Activated T-cell treated with anti-CD3 and anti-CD28 coated beads for 24 hours (primary cell): ENCODE measurements at regions not wholly inside any gene's neighbourhood (a gene's known extent, or its start where the extent isn't known, plus 50 kb on each side); places are given as distances from the start of the nearest gene placed in this dataset.

ENCODE experiments used
- DNase-seq: peaks from one replicate; pipeline ENCODE4 v3.0.0-alpha.2; 2020; ENCODE audit warnings: low read depth

- DNase-seq = no peak
Measured at GRCh38 chr13:87355451-87355850, 315.7 kb upstream of the SLITRK5 start.

DNA sequence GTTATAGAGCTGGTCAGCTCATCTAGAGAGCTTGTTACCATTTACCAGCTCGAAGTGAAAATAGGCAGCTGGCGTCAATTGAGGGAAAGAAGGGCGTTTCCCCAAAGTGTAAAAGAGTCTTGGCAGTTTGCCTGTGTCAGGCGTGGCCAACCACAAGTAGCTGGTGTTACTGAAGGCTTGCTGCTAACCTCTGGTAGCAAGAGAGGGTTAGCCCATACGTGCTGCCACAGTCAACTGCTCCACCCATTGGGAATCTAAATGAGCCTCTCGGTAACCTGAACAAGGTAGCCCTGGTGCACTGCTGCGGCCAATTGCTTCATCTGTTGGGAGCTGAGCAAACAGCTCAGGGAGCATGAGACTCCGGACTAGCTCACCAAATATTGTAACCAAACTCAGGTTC is 314.9 kb upstream of the SLITRK5 start:
- DNase-seq = no peak

- no peak for DNase-seq
Measured at GRCh38 chr13:87358319-87358718, 312.9 kb upstream of the SLITRK5 start.

- no peak for DNase-seq
Measured at GRCh38 chr13:87361216-87361615, 310.0 kb upstream of the SLITRK5 start.

GRCh38 chr13:87368639-87369038 is 302.5 kb upstream of the SLITRK5 start:
- no peak for DNase-seq

- no peak for DNase-seq
Measured at GRCh38 chr13:87376081-87376480, 295.1 kb upstream of the SLITRK5 start.

GRCh38 chr13:87384099-87384498 is 287.1 kb upstream of the SLITRK5 start:
- no peak for DNase-seq

DNA sequence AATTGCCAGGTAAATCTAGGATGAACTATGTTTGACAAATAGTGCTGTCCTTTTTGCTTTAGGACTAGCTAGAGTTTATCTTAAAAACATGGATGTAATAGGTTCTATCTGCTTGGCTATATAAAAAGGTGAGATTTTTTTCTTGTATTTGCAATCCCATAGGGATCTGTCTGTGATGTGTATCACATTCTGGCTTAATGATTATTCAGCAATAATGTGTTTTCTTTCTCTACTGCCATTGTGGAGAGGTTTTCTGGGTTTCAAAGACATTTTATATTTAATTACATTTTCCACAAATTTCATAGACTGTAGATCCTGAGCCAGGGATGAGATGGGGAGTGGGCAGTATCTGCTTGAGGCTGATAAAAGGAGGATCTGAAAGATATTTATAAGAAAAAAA is 277.8 kb upstream of the SLITRK5 start:
- no peak for DNase-seq

DNA sequence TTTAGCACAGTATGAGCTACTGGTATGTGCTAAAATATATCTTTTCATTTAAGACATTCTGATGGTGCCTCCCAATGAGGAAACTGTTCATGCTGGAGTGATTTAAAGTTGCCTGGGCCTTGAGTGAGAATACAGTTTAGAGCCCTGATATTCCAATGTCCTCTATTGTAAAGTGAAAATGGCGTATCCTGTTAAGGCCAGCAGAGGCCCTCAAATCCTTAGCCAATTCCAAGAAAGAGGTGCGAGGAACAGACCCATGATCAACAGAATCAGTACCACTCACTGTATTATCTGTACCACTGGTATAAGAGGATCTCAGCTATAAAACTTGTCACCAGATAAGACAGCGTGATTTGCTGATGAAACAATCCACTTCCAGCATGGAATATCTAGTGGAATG is 273.1 kb upstream of the SLITRK5 start:
- no peak for DNase-seq

- no peak for DNase-seq
Measured at GRCh38 chr13:87403748-87404432, 267.3 kb upstream of the SLITRK5 start.

GRCh38 chr13:87426742-87427141 is 244.4 kb upstream of the SLITRK5 start:
- DNase-seq = no peak

DNA sequence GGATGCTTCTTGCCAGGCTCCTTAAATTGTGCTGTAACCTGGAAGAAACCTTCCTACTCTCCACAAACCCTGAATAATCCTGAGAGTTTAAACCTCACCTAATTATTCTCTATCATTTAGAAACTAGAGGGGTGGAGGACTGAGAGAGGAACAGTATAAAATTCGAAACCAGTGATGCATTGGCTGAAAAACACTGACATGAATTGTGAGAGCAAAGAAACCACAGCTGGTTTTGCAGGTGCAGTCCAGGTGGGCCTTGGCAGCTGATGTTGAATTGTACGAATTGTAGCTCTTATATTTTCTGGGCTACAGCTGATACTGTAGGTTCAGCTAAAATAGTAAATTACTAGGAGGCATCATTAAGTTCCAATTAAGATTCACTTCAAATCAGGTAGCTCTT is 227.0 kb upstream of the SLITRK5 start:
- no peak for DNase-seq

DNA sequence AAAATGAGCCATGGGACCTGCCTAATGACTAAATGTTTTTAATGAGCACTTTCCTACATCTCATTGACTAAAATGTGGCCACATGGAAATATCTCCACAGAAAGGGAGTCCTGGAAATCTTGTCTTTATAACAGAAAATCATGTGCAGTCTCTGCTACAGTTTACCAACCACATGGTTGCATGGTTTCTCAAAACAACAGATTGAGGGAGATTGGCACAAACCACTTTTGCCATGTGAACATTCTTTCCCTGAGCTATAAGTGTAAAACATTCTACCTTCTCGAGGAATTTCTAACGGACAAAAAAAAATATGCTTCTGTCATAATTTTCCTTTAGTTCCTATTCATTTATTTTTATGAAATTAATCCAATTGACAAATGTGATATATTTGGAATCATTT is 218.9 kb upstream of the SLITRK5 start:
- no peak for DNase-seq

DNA sequence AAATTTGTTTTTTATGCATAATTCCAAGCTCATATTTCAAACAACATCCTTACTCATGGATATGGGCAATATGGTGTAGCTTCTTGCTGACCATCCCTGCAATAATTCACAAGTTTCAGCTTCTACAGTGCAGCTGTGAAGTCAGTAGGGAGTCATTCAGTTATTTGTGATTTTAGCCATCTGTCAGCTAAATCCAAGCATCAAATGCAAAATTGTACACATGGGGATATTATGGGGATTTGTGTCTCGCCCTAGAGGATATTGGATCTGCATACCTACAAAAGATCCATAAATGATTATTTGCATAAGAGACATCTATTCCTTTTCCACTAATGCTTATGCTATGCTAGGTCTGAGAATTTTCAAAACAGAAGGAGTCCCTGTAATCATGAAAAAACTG is 217.9 kb upstream of the SLITRK5 start:
- DNase-seq = no peak

DNA sequence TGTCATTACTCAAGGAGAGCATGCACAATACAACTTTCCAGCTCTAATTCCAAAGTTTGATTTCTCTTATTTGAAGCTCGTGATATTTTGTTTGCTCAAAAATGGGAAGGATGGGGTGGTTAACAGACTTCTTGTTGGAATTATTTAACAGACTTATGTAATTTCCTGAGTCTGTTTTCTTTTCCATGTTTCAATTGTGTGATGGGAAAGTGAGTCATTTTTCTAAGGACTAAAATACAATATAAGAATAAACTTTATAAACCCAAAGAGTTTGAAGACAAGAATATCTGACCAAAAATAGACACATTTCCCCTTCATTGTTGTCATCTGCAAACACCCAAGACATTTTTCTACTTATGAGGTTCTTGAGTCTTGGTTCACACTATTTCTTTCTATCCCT is 211.8 kb upstream of the SLITRK5 start:
- DNase-seq = no peak

DNA sequence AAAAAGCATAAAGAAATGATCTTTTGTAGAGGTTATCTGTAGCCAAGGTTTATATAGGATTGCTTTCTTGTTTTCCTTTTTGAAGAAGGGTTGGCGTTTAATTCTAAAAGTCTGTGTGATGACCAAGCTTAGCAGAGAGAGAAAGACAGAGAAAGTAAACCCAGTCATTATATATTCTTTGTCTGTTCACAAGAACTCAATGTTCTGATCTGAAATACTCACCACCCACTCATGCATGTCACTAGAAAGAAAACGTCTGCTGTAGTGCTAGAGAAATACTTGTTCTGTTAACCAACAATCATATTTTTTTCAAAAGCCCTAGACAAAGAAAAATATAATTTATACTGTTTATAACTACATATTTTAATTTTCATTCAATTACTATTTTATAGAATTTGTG is 173.7 kb upstream of the SLITRK5 start:
- DNase-seq = no peak

DNA sequence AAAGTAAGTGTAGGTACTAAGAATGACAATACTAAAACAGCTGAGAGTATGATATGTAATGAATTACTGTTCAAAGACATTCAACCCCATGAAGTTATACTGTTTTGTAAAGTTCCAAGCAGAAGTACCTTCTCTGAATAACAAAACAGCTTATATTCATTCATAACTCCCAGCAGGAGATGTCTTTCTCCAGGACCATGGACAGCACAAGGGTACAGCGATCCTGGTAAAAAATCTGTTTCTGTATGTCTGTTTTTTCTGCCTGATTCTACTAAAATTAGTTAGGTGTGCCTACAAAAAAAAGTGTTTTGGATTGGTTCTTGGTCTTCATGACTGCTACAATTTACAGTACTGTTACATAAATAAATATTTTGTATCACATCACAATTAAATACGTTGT is 172.5 kb upstream of the SLITRK5 start:
- no peak for DNase-seq

- DNase-seq = no peak
Measured at GRCh38 chr13:87524775-87525174, 146.4 kb upstream of the SLITRK5 start.

DNA sequence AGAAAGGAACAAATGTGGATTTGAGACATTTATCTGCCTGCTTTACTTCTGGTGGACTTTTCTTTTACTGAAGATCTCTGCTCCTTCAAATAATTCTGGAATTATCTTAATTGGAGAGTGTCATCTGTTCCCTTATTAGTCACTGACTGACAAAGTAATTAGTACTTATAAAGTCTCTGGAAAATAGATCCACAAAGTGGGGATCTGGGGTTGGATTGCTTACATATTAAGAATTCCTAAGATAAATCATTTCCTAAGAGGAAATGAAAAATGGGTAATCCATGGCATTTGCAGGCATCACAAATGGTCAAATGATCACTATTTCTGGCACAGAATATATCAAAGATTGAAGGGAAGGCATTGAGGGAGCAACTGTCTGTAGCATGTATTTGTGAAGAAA is 137.4 kb upstream of the SLITRK5 start:
- no peak for DNase-seq

- no peak for DNase-seq
Measured at GRCh38 chr13:87535911-87536310, 135.3 kb upstream of the SLITRK5 start.

DNA sequence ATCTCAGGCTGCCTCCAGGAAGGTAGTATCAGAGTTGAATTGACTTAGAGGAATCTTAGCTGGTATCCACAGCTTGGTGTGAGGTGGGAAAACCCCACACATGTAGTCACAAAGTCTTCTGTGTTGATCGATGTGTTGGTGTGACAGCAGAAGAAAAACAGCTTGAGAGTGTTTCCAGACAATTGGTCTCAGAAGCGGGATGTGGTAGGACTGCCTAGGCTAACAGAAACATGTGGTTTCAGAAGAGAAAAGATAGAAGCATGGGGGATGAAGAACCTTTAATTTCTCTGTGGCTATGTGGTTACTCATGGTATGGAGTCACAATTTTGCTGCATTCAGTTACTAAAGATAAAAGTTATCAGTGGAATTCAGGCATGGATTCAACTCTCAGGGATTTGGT is 134.7 kb upstream of the SLITRK5 start:
- DNase-seq = no peak

DNA sequence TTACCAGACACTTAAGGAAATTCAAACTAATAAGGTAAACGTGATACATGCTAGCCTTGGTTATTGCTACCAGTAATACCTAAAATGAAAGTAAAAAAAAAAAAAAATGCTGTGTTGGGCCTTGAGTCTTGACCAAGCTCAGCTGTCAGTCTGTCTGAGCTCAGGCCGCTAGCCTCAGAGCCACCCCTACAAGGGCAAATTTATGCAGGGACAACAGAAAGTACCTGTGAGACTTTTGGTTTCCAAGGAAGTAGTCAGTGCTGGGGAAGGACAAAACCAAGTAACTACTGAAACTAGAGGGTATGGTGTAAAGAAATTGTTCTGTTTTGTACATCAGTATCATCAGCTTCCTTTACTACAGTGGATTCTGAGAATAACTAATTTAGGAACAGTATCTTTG is 134.3 kb upstream of the SLITRK5 start:
- no peak for DNase-seq

DNA sequence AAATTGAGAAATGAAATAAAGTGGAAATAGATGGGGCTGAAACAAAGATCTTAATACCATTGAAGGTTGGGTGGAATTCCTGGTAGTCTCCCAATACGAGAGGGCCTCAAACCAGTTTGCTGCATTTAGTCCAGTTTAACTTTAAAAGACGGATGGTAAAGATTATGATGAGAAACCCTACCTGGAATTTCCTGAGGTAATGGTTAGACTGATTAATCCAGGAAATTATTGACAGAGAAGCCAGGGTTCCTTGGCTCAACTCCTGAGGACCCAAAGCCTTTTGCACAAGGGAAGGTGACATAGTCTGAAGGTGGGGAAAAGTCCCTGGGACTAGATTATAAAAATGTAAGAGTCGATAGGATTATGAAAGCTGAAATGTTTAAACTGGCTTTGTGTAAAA is 133.2 kb upstream of the SLITRK5 start:
- no peak for DNase-seq

DNA sequence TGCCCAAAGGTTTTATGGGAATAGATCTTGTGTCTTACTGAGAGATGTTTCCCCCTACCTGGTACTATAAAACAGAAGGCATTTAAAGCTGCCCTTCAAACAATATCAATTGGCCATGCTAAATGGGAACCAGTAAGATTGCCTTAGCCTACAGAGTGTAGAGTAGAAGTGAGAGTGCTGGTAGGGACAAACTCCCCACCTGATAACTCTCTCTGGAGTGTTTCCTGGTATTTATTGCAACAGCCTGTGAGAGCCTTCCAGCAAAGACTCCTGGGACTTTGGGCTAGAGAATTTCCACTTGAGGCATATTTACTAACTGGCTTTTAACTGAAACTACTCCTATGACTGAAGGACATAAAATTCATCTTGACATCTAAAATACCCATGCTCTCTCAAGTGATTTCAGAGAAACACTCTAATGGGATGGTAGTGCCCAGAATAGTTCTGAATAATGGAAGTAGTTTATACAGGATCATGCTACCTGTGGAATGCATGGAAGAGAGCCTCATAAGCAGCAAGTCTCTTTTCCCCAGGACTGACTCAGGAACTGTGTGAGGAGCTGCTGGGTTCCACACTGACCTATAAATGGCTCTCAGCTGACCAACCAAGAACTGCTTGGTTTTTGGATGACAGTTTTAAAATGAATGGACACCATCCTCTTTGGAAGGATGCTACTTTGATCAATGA is 132.7 kb upstream of the SLITRK5 start:
- no peak for DNase-seq
